HFF-Myc (cell line): ENCODE measurements at regions not wholly inside any gene's neighbourhood (a gene's known extent, or its start where the extent isn't known, plus 50 kb on each side); places are given as distances from the start of the nearest gene placed in this dataset.

Experiments
- DNase-seq: peaks from one replicate; pipeline ENCODE4 v3.0.0-alpha.2; 2011; ENCODE audit warnings: low read depth; ENCODE audit errors: extremely low read depth
- H3K4me3 ChIP-seq: replicated peaks from 2 replicates; pipeline ENCODE4 v1.5.1; 2011; ENCODE audit warnings: low read depth, mild to moderate bottlenecking, control low read depth, low read length
- CTCF ChIP-seq: IDR thresholded peaks from 2 replicates; pipeline ENCODE4 v1.5.1; 2012; ENCODE audit warnings: mild to moderate bottlenecking, low read depth, low read length, control low read depth; ENCODE audit errors: missing control alignments

- no peak for DNase-seq
- no peak overlapping the region for H3K4me3 ChIP-seq
- no peak for TF ChIP-seq CTCF
Measured at GRCh38 chr5:118761814-118762213, 226.5 kb downstream of the DTWD2 start.

- no peak for DNase-seq
- no peak overlapping the region for H3K4me3 ChIP-seq
- TF ChIP-seq CTCF: no peak
Measured at GRCh38 chr5:118752969-118753368, 235.4 kb downstream of the DTWD2 start.

- no peak for TF ChIP-seq CTCF
- no peak for DNase-seq
Measured at GRCh38 chr5:118736396-118736795, 252.0 kb downstream of the DTWD2 start.

GRCh38 chr5:118733394-118733793, 255.0 kb downstream of the DTWD2 start:
- no peak for TF ChIP-seq CTCF
- no peak overlapping the region for H3K4me3 ChIP-seq
- no peak for DNase-seq

More at GRCh38 chr5:118736396-118736795, 252.0 kb downstream of the DTWD2 start:
- H3K4me3 ChIP-seq: no peak overlapping the region

GRCh38 chr5:118728191-118728590, 260.2 kb downstream of the DTWD2 start:
- H3K4me3 ChIP-seq: no peak overlapping the region
- no peak for DNase-seq

GRCh38 chr5:118726891-118727290, 261.5 kb downstream of the DTWD2 start:
- no peak for DNase-seq
- TF ChIP-seq CTCF: no peak

More at GRCh38 chr5:118728191-118728590, 260.2 kb downstream of the DTWD2 start:
- TF ChIP-seq CTCF: no peak

GRCh38 chr5:118723021-118723338, 265.4 kb downstream of the DTWD2 start:
- no peak for TF ChIP-seq CTCF
- no peak overlapping the region for H3K4me3 ChIP-seq
- DNase-seq: no peak

More at GRCh38 chr5:118726891-118727290, 261.5 kb downstream of the DTWD2 start:
- no peak overlapping the region for H3K4me3 ChIP-seq
